T-cell (primary cell): ENCODE measurements at regions not wholly inside any gene's neighbourhood (a gene's known extent, or its start where the extent isn't known, plus 50 kb on each side); places are given as distances from the start of the nearest gene placed in this dataset.

Source experiments
- ATAC-seq, 4 experiments: fragments of 200-7000 bp in 3 of 4; fragments of 150-1000 bp in 1 of 4; cut with Tn5 transposase; replicated peaks in 1 of 4; 1 replicate in 3 of 4; 2 replicates in 1 of 4; pipeline ENCODE4 v1.10.0; 2021; ENCODE audit warnings: moderate library complexity in 3 of 4, mild to moderate bottlenecking in 2 of 4, moderate number of reproducible peaks in 1 of 4
- CTCF ChIA-PET, 2 donors: fragments of 300-600 bp; sonication (Branson Sonifier 250); formaldehyde crosslinking; loops; one replicate each; lab custom pipeline; 2022; ENCODE audit warnings: antibody characterized with exemption in 2 of 2; lab: Charles Lee
- POLR2A ChIA-PET, 2 donors: fragments of 300-600 bp; sonication (Branson Sonifier 250); formaldehyde crosslinking; loops; one replicate each; lab custom pipeline; 2022; ENCODE audit warnings: antibody characterized with exemption in 2 of 2; lab: Charles Lee
- DNase-seq, 35 experiments: peaks; one replicate each; pipeline versions ENCODE4 v3.0.0 to v3.0.0-alpha.2; 2013 to 2023
- H3K27ac ChIP-seq: one replicate; pipeline ENCODE4 v1.5.1; 2013; ENCODE audit warnings: low read length
- H3K27me3 ChIP-seq, 2 experiments: replicated peaks in 1 of 2; 1 replicate in 1 of 2; 2 replicates in 1 of 2; pipeline versions ENCODE4 v1.6.1 to v1.7.0; 2013; ENCODE audit warnings: low read length in 1 of 2, mixed read lengths in 1 of 2; ENCODE audit not compliant: control insufficient read depth in 2 of 2, insufficient read depth in 2 of 2; ENCODE audit errors: extremely low read depth in 1 of 2
- H3K36me3 ChIP-seq, 2 donors: 1 replicate in 1 of 2; 2 replicates in 1 of 2; pipeline versions ENCODE4 v1.6.1 to v1.7.0; 2013; ENCODE audit warnings: low read length in 1 of 2; ENCODE audit not compliant: control insufficient read depth in 2 of 2, insufficient read depth in 1 of 2; ENCODE audit errors: extremely low read depth in 1 of 2
- H3K4me1 ChIP-seq, 2 experiments: 1 replicate in 1 of 2; 2 replicates in 1 of 2; pipeline versions ENCODE4 v1.6.1 to v1.7.0; 2013; ENCODE audit warnings: low read length in 2 of 2, mixed read lengths in 1 of 2; ENCODE audit not compliant: insufficient read depth in 2 of 2, control insufficient read depth in 1 of 2; ENCODE audit errors: extremely low read depth in 1 of 2
- H3K4me3 ChIP-seq, 2 donors: 1 replicate in 1 of 2; 2 replicates in 1 of 2; pipeline versions ENCODE4 v1.5.1 to v1.7.0; 2013; ENCODE audit warnings: mild to moderate bottlenecking in 2 of 2, low read length in 1 of 2, moderate library complexity in 1 of 2; ENCODE audit not compliant: control insufficient read depth in 1 of 2; ENCODE audit errors: extremely low read depth in 1 of 2
- H3K9me3 ChIP-seq: 2 replicates; pipeline ENCODE4 v1.7.0; 2013
- H3K27ac Mint-ChIP-seq, 2 donors: one replicate each; pipeline ENCODE4 v1.8.0; 2020 to 2021; ENCODE audit warnings: mild to moderate bottlenecking in 2 of 2, mixed read lengths in 2 of 2
- H3K27me3 Mint-ChIP-seq, 2 donors: one replicate each; pipeline ENCODE4 v1.8.0; 2021 to 2022; ENCODE audit warnings: mixed read lengths in 2 of 2
- H3K36me3 Mint-ChIP-seq: one replicate; pipeline ENCODE4 v1.8.0; 2021; ENCODE audit warnings: mixed read lengths
- H3K4me1 Mint-ChIP-seq, 3 donors: one replicate each; pipeline ENCODE4 v1.8.0; 2020 to 2022; ENCODE audit warnings: mixed read lengths in 3 of 3, mild to moderate bottlenecking in 1 of 3
- H3K4me3 Mint-ChIP-seq, 3 donors: one replicate each; pipeline ENCODE4 v1.8.0; 2020 to 2022; ENCODE audit warnings: mild to moderate bottlenecking in 3 of 3, mixed read lengths in 3 of 3, moderate library complexity in 3 of 3
- H3K9me3 Mint-ChIP-seq, 3 donors: one replicate each; pipeline ENCODE4 v1.8.0; 2020 to 2022; ENCODE audit warnings: mixed read lengths in 3 of 3
- WGBS: methylation state at CpG from one replicate; pipeline ENCODE4 v1.1.5; 2013; ENCODE audit warnings: missing lambda C conversion rate; ENCODE audit not compliant: insufficient coverage; 5-methylcytosine and 5-hydroxymethylcytosine counted together

- WGBS = no CpG with 5 or more reads among the region's 1 CpG
- peaks cover 6 to 16% of the 10 kb centered on the region in 2 donors for H3K27me3 Mint-ChIP-seq
Observed at GRCh38 chr15:96460106-96460505, 129.6 kb downstream of the NR2F2 start.

GRCh38 chr15:96462768-96463750, 132.6 kb downstream of the NR2F2 start:
- CTCF ChIA-PET = no interaction called here

More at GRCh38 chr15:96460106-96460505, 129.6 kb downstream of the NR2F2 start:
- CTCF ChIA-PET = no interaction called here
- no peaks in the 10 kb centered on the region for H3K4me1 ChIP-seq
- no peaks in the 10 kb centered on the region for H3K36me3 ChIP-seq
- Mint-ChIP-seq H3K36me3 (no peaks in the 10 kb centered on the region), H3K4me3 (no peak overlapping the region), H3K27ac (no peak overlapping the region), H3K4me1 (no peaks in the 10 kb centered on the region), H3K9me3 (peaks cover 0 to 3% (median 0%) of the 10 kb centered on the region in 3 donors)
- POLR2A ChIA-PET = no interaction called here
- H3K4me3 ChIP-seq = no peak overlapping the region
- DNase-seq (no peak), ATAC-seq (no peak)
- no peaks in the 10 kb centered on the region for H3K9me3 ChIP-seq
- H3K27me3 ChIP-seq = no peaks in the 10 kb centered on the region
- H3K27ac ChIP-seq = no peak overlapping the region

GRCh38 chr15:96466389-96466947, 136.0 kb downstream of the NR2F2 start:
- 80% methylated on average over 1 of the region's 4 CpGs for WGBS
- POLR2A ChIA-PET = no interaction called here

More at GRCh38 chr15:96462768-96463750, 132.6 kb downstream of the NR2F2 start:
- no peaks in the 10 kb centered on the region for H3K27me3 ChIP-seq
- H3K4me3 ChIP-seq = no peak overlapping the region
- no peaks in the 10 kb centered on the region for H3K4me1 ChIP-seq
- Mint-ChIP-seq H3K4me3 (no peak overlapping the region), H3K9me3 (peaks cover 0 to 3% (median 0%) of the 10 kb centered on the region in 3 donors), H3K36me3 (no peaks in the 10 kb centered on the region), H3K4me1 (no peaks in the 10 kb centered on the region), H3K27ac (no peak overlapping the region), H3K27me3 (peaks cover 6 to 9% of the 10 kb centered on the region in 2 donors)
- DNase-seq (no peak), ATAC-seq (no peak)
- POLR2A ChIA-PET = no interaction called here
- WGBS = 83% methylated on average over 11 of the region's 21 CpGs
- H3K36me3 ChIP-seq = no peaks in the 10 kb centered on the region
- no peak overlapping the region for H3K27ac ChIP-seq
- H3K9me3 ChIP-seq = no peaks in the 10 kb centered on the region

GRCh38 chr15:96468036-96468435, 137.5 kb downstream of the NR2F2 start:
- DNase-seq (no peak), ATAC-seq (no peak)
- H3K36me3 ChIP-seq = no peaks in the 10 kb centered on the region
- Mint-ChIP-seq H3K36me3 (no peaks in the 10 kb centered on the region), H3K9me3 (peaks cover 0 to under 1% (median 0%) of the 10 kb centered on the region in 3 donors), H3K27ac (no peak overlapping the region), H3K27me3 (peaks cover 0 to 9% of the 10 kb centered on the region in 2 donors), H3K4me1 (no peaks in the 10 kb centered on the region), H3K4me3 (no peak overlapping the region)
- ChIA-PET CTCF (no interaction called here), POLR2A (no interaction called here)
- no peak overlapping the region for H3K4me3 ChIP-seq
- peaks cover 0 to 5% of the 10 kb centered on the region in 2 experiments for H3K27me3 ChIP-seq
- H3K27ac ChIP-seq = no peak overlapping the region
- WGBS = 79% methylated on average over 1 of the region's 3 CpGs
- no peaks in the 10 kb centered on the region for H3K4me1 ChIP-seq
- H3K9me3 ChIP-seq = no peaks in the 10 kb centered on the region

More at GRCh38 chr15:96466389-96466947, 136.0 kb downstream of the NR2F2 start:
- H3K4me1 ChIP-seq = no peaks in the 10 kb centered on the region
- CTCF ChIA-PET = no interaction called here
- H3K27me3 ChIP-seq = peaks cover 0 to 5% of the 10 kb centered on the region in 2 experiments
- no peak overlapping the region for H3K4me3 ChIP-seq
- H3K9me3 ChIP-seq = no peaks in the 10 kb centered on the region
- H3K36me3 Mint-ChIP-seq = no peaks in the 10 kb centered on the region
- DNase-seq (no peak), ATAC-seq (no peak)
- peaks cover 0 to 4% of the 10 kb centered on the region in 2 donors for H3K27me3 Mint-ChIP-seq
- no peak overlapping the region for H3K4me3 Mint-ChIP-seq
- H3K4me1 Mint-ChIP-seq = no peaks in the 10 kb centered on the region
- no peak overlapping the region for H3K27ac ChIP-seq
- no peaks in the 10 kb centered on the region for H3K9me3 Mint-ChIP-seq
- no peaks in the 10 kb centered on the region for H3K36me3 ChIP-seq
- H3K27ac Mint-ChIP-seq = no peak overlapping the region

- Mint-ChIP-seq H3K27ac (no peak overlapping the region), H3K9me3 (peaks cover 0 to 5% (median 0%) of the 10 kb centered on the region in 3 donors), H3K27me3 (peaks cover 0 to 12% of the 10 kb centered on the region in 2 donors), H3K36me3 (no peaks in the 10 kb centered on the region), H3K4me3 (no peak overlapping the region), H3K4me1 (no peaks in the 10 kb centered on the region)
- Histone ChIP-seq H3K9me3 (no peaks in the 10 kb centered on the region), H3K4me1 (no peaks in the 10 kb centered on the region), H3K4me3 (no peak overlapping the region), H3K36me3 (no peaks in the 10 kb centered on the region), H3K27me3 (peaks cover 0 to 5% of the 10 kb centered on the region in 2 experiments), H3K27ac (no peak overlapping the region)
- WGBS = 67% methylated on average over 3 of the region's 19 CpGs
- ChIA-PET POLR2A (no interaction called here), CTCF (no interaction called here)
- DNase-seq (no peak), ATAC-seq (no peak)
Observed at GRCh38 chr15:96470681-96471310, 140.3 kb downstream of the NR2F2 start.

- no peak for DNase-seq
- Histone ChIP-seq H3K9me3 (no peaks in the 10 kb centered on the region), H3K27me3 (peaks cover 0 to 5% of the 10 kb centered on the region in 2 experiments), H3K36me3 (no peaks in the 10 kb centered on the region), H3K4me3 (no peak overlapping the region), H3K4me1 (no peaks in the 10 kb centered on the region), H3K27ac (no peak overlapping the region)
- H3K27ac Mint-ChIP-seq = no peak overlapping the region
- peaks cover 0 to 8% of the 10 kb centered on the region in 2 donors for H3K27me3 Mint-ChIP-seq
- no peaks in the 10 kb centered on the region for H3K4me1 Mint-ChIP-seq
- ATAC-seq = no peak
- CTCF ChIA-PET = no interaction called here
- 100% methylated on average over 2 of the region's 3 CpGs for WGBS
- H3K36me3 Mint-ChIP-seq = no peaks in the 10 kb centered on the region
- H3K4me3 Mint-ChIP-seq = no peak overlapping the region
- H3K9me3 Mint-ChIP-seq = peaks cover 0 to 5% (median 0%) of the 10 kb centered on the region in 3 donors
- POLR2A ChIA-PET = interaction anchor here in 1 of 2 donors (0.6 kb wide), 1 partner anchor 180 kb away, joined by 3 read pairs; no protein-coding TSS in a partner anchor
Observed at GRCh38 chr15:96472681-96473080, 142.2 kb downstream of the NR2F2 start.
